ENCODE measurements at regions not wholly inside any gene's neighbourhood (a gene's known extent, or its start where the extent isn't known, plus 50 kb on each side); places are given as distances from the start of the nearest gene placed in this dataset.

- peak; percentile 75 for TF ChIP-seq CTCF (IDR thresholded peaks at IDR 0.05; ENCODE audit: insufficient read depth, low read depth, low read length)
These were observed 86.3 kb upstream of the PROKR2 start for GRCh38 chr20:5402903-5403531.

GRCh38 chr20:5401277-5401875 is 84.6 kb upstream of the PROKR2 start:
- DNase-seq (ENCODE audit: low read depth): no peak
- H3K4me3 ChIP-seq (ENCODE audit: low read depth, low read length): no peak overlapping the region
- no peak for TF ChIP-seq CTCF (IDR thresholded peaks at IDR 0.05; ENCODE audit: insufficient read depth, low read depth, low read length)

More at GRCh38 chr20:5402903-5403531, 86.3 kb upstream of the PROKR2 start:
- DNase-seq (ENCODE audit: low read depth): peak; percentile 23
- no peak overlapping the region for H3K4me3 ChIP-seq (ENCODE audit: low read depth, low read length)

GRCh38 chr20:5400164-5400762 is 83.5 kb upstream of the PROKR2 start:
- no peak overlapping the region for H3K4me3 ChIP-seq (ENCODE audit: low read depth, low read length)
- DNase-seq (ENCODE audit: low read depth): peak; percentile 32
- no peak for TF ChIP-seq CTCF (IDR thresholded peaks at IDR 0.05; ENCODE audit: insufficient read depth, low read depth, low read length)

- H3K4me3 ChIP-seq (ENCODE audit: low read depth, low read length): no peak overlapping the region
- no peak for TF ChIP-seq CTCF (IDR thresholded peaks at IDR 0.05; ENCODE audit: insufficient read depth, low read depth, low read length)
- DNase-seq (ENCODE audit: low read depth): no peak
These were observed 80.6 kb upstream of the PROKR2 start for GRCh38 chr20:5397393-5397792.

- no peak for TF ChIP-seq CTCF (IDR thresholded peaks at IDR 0.05; ENCODE audit: insufficient read depth, low read depth, low read length)
- no peak overlapping the region for H3K4me3 ChIP-seq (ENCODE audit: low read depth, low read length)
- DNase-seq (ENCODE audit: low read depth): no peak
These were observed 79.4 kb upstream of the PROKR2 start for GRCh38 chr20:5395932-5396727.

- no peak for DNase-seq (ENCODE audit: low read depth)
- no peak for TF ChIP-seq CTCF (IDR thresholded peaks at IDR 0.05; ENCODE audit: insufficient read depth, low read depth, low read length)
- H3K4me3 ChIP-seq (ENCODE audit: low read depth, low read length): no peak overlapping the region
These were observed 76.6 kb upstream of the PROKR2 start for GRCh38 chr20:5393218-5393870.

All from fibroblast of villous mesenchyme (primary cell).